ENCODE measurements at regions not wholly inside any gene's neighbourhood (a gene's known extent, or its start where the extent isn't known, plus 50 kb on each side); places are given as distances from the start of the nearest gene placed in this dataset.

- TF ChIP-seq KDM5A (IDR thresholded peaks at IDR 0.05; ENCODE audit: low read length) (no peak), TAF7 (optimal IDR thresholded peaks at IDR 0.05; ENCODE audit: borderline replicate concordance, low read depth, low read length) (no peak)
Measured at GRCh38 chr16:65263896-65264295, 142.0 kb upstream of the CDH11 start (continued).

Data from H1 (cell line).